LoVo (cell line): ENCODE measurements at regions not wholly inside any gene's neighbourhood (a gene's known extent, or its start where the extent isn't known, plus 50 kb on each side); places are given as distances from the start of the nearest gene placed in this dataset.
"Not testable (repeated sequence)": the region's sequence is repeated elsewhere in the genome, so short reads cannot be mapped to it uniquely, and the experiment has no call there.

Experiments used
- DNase-seq: peaks from one replicate; pipeline ENCODE4 v3.0.0-alpha.2; 2016; ENCODE audit warnings: low spot score

GRCh38 chr2:22359071-22359672, 1025.8 kb upstream of the KLHL29 start:
- DNase-seq, result no peak

GRCh38 chr2:22360735-22361374, 1024.1 kb upstream of the KLHL29 start:
- no peak for DNase-seq

- DNase-seq, result no peak
Observed at GRCh38 chr2:22361571-22361970, 1023.4 kb upstream of the KLHL29 start.

GRCh38 chr2:22375096-22375495, 1009.9 kb upstream of the KLHL29 start:
- DNase-seq, result no peak

GRCh38 chr2:22377268-22377667, 1007.7 kb upstream of the KLHL29 start:
- DNase-seq, result no peak

GRCh38 chr2:22382479-22383169, 1002.4 kb upstream of the KLHL29 start:
- no peak for DNase-seq

- no peak for DNase-seq
Observed at GRCh38 chr2:22397847-22398246, 987.1 kb upstream of the KLHL29 start.

GRCh38 chr2:22403748-22404147, 981.2 kb upstream of the KLHL29 start:
- DNase-seq, result no peak

- no peak for DNase-seq
Observed at GRCh38 chr2:22406625-22407024, 978.4 kb upstream of the KLHL29 start.

GRCh38 chr2:22420076-22420475, 964.9 kb upstream of the KLHL29 start:
- DNase-seq, result no peak

GRCh38 chr2:22442051-22442450, 942.9 kb upstream of the KLHL29 start:
- DNase-seq, result no peak

GRCh38 chr2:22444281-22444680, 940.7 kb upstream of the KLHL29 start:
- no peak for DNase-seq

- DNase-seq, result no peak
Observed at GRCh38 chr2:22449696-22450095, 935.3 kb upstream of the KLHL29 start.

GRCh38 chr2:22450831-22451230, 934.1 kb upstream of the KLHL29 start:
- DNase-seq, result no peak

GRCh38 chr2:22454826-22455485, 930.0 kb upstream of the KLHL29 start:
- DNase-seq, result no peak

- no peak for DNase-seq
Observed at GRCh38 chr2:22458440-22458839, 926.5 kb upstream of the KLHL29 start.

GRCh38 chr2:22475103-22475502, 909.9 kb upstream of the KLHL29 start:
- DNase-seq, result not testable (repeated sequence)

- DNase-seq, result no peak
Observed at GRCh38 chr2:22478329-22478728, 906.6 kb upstream of the KLHL29 start.

- DNase-seq, result no peak
Observed at GRCh38 chr2:22481486-22482259, 903.3 kb upstream of the KLHL29 start.

- no peak for DNase-seq
Observed at GRCh38 chr2:22483036-22483435, 901.9 kb upstream of the KLHL29 start.

GRCh38 chr2:22485486-22485885, 899.5 kb upstream of the KLHL29 start:
- DNase-seq, result no peak

GRCh38 chr2:22486343-22486742, 898.6 kb upstream of the KLHL29 start:
- no peak for DNase-seq
